Osteocyte (in vitro differentiated cells): ENCODE measurements at regions not wholly inside any gene's neighbourhood (a gene's known extent, or its start where the extent isn't known, plus 50 kb on each side); places are given as distances from the start of the nearest gene placed in this dataset.

ENCODE experiments used
- DNase-seq: peaks from one replicate; pipeline ENCODE4 v3.0.0; 2021; ENCODE audit warnings: mixed read lengths; ENCODE audit not compliant: unreplicated experiment; ENCODE audit errors: extremely low spot score
- H3K27ac Mint-ChIP-seq: one replicate; pipeline ENCODE4 v1.8.0; 2021; ENCODE audit warnings: mild to moderate bottlenecking, mixed read lengths; ENCODE audit not compliant: unreplicated experiment
- H3K27me3 Mint-ChIP-seq: one replicate; pipeline ENCODE4 v1.8.0; 2021; ENCODE audit warnings: mixed read lengths; ENCODE audit not compliant: unreplicated experiment
- H3K36me3 Mint-ChIP-seq: one replicate; pipeline ENCODE4 v1.8.0; 2021; ENCODE audit warnings: mixed read lengths; ENCODE audit not compliant: unreplicated experiment
- H3K4me1 Mint-ChIP-seq: one replicate; pipeline ENCODE4 v1.8.0; 2021; ENCODE audit warnings: mixed read lengths; ENCODE audit not compliant: unreplicated experiment
- H3K4me3 Mint-ChIP-seq: one replicate; pipeline ENCODE4 v1.8.0; 2021; ENCODE audit warnings: mild to moderate bottlenecking, moderate library complexity, mixed read lengths; ENCODE audit not compliant: unreplicated experiment
- H3K9me3 Mint-ChIP-seq: one replicate; pipeline ENCODE4 v1.8.0; 2021; ENCODE audit warnings: mixed read lengths; ENCODE audit not compliant: unreplicated experiment
- CTCF ChIP-seq: fragments of 200-600 bp; sonication (generic); IDR thresholded peaks from 2 replicates; pipeline ENCODE4 v1.5.0; 2021; ENCODE audit warnings: antibody characterized with exemption, mild to moderate bottlenecking, moderate library complexity

DNA sequence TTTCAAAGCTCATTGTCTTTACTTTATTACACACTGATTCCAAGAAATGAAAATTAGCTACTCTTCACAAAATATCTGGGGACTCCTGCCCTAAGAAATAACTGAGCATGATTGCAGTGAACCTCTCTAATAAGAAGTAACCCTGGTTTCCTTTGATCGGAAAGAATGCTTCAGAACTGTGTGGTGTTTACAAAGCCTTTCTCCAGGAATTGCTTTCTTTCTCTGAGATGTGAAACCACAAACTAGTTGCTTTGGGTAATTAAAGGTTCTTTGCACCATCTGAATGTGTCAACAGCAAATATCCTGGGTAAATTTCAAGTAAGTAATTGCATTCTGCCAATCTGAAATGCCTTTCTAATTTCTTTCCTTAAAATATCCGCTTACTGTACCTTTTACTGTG, 292.9 kb upstream of the SLIT2 start:
- Mint-ChIP-seq H3K4me1 (peaks cover 17% of the 10 kb centered on the region), H3K27ac (no peak overlapping the region), H3K4me3 (no peak overlapping the region), H3K27me3 (no peaks in the 10 kb centered on the region), H3K36me3 (no peaks in the 10 kb centered on the region), H3K9me3 (peaks cover 7% of the 10 kb centered on the region)
- no peak for TF ChIP-seq CTCF
- no peak for DNase-seq

DNA sequence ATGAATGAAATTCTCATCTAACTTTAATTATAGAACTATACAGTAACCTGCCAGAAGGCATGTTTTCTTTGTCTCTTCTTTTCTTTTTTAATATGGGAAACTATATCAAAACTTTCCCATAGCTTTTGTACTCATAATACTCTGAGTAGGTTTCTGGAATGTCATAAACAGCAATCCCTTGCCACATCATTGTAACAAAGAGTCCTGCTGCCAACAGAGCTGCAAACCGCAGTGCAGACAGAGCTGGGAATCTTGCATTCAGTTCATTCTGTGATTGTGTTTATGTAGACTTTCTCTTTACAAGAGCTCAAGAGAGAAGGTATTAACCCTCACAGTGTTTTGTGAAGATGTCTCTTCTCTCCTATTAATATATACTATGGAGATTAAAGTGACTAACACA, 304.4 kb upstream of the SLIT2 start:
- no peaks in the 10 kb centered on the region for H3K27me3 Mint-ChIP-seq
- TF ChIP-seq CTCF: no peak
- no peak for DNase-seq
- H3K27ac Mint-ChIP-seq: peak overlapping the region; percentile 18
- H3K9me3 Mint-ChIP-seq: peaks cover 4% of the 10 kb centered on the region
- H3K36me3 Mint-ChIP-seq: no peaks in the 10 kb centered on the region
- no peak overlapping the region for H3K4me3 Mint-ChIP-seq
- H3K4me1 Mint-ChIP-seq: peaks cover 46% of the 10 kb centered on the region

DNA sequence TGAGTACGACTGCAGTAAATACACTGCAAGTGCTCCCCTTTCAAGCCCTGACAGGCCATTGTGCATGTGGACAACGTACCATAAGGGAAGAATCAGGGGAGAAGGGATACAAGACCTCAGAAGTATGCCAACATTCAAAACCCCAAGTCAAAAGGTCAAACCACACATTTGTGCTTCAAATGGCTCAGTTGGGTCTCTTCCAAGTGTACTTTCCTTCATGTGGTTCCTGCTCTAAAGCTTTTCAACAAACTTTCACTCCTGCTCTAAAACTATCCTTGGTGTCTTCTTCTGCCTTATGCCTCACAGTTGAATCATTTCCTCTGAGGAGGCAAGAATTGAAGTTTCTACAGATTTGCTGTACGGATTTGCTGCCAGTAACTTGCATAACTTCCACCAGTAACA, 305.7 kb upstream of the SLIT2 start:
- no peaks in the 10 kb centered on the region for H3K27me3 Mint-ChIP-seq
- no peak for DNase-seq
- peaks cover 46% of the 10 kb centered on the region for H3K4me1 Mint-ChIP-seq
- no peak overlapping the region for H3K4me3 Mint-ChIP-seq
- no peak for TF ChIP-seq CTCF
- peak overlapping the region; percentile 12 for H3K27ac Mint-ChIP-seq
- peaks cover 4% of the 10 kb centered on the region for H3K9me3 Mint-ChIP-seq
- no peaks in the 10 kb centered on the region for H3K36me3 Mint-ChIP-seq

DNA sequence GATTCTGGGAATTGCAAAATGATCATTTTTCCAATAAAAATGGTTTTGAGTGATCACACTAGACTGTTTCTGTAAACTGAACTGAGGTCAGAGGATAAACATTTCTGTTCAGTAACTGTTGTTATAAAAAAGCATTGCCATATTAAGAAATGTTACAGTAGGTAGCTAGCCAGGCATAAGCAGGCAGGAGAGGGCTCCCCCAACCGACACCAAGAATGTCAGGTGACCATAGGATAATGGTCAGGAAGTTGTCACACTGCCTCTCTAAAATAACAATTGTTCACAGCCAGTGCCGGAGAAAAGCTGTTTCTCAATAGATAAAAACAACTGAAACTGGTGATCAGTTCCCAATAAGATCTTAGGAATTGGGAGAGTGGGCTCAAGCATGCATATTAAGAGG, 306.2 kb upstream of the SLIT2 start:
- DNase-seq: no peak
- H3K4me3 Mint-ChIP-seq: no peak overlapping the region
- peak overlapping the region; percentile 12 for H3K27ac Mint-ChIP-seq
- H3K36me3 Mint-ChIP-seq: no peaks in the 10 kb centered on the region
- peaks cover 4% of the 10 kb centered on the region for H3K9me3 Mint-ChIP-seq
- peaks cover 46% of the 10 kb centered on the region for H3K4me1 Mint-ChIP-seq
- no peaks in the 10 kb centered on the region for H3K27me3 Mint-ChIP-seq
- no peak for TF ChIP-seq CTCF

GRCh38 chr4:19944806-19945205, 306.9 kb upstream of the SLIT2 start:
- H3K27ac Mint-ChIP-seq: peak overlapping the region; percentile 59
- H3K27me3 Mint-ChIP-seq: no peaks in the 10 kb centered on the region
- TF ChIP-seq CTCF: no peak
- peaks cover 4% of the 10 kb centered on the region for H3K9me3 Mint-ChIP-seq
- H3K4me3 Mint-ChIP-seq: no peak overlapping the region
- no peaks in the 10 kb centered on the region for H3K36me3 Mint-ChIP-seq
- H3K4me1 Mint-ChIP-seq: peaks cover 46% of the 10 kb centered on the region
- DNase-seq: no peak
